ENCODE measurements at regions not wholly inside any gene's neighbourhood (a gene's known extent, or its start where the extent isn't known, plus 50 kb on each side); places are given as distances from the start of the nearest gene placed in this dataset.

DNA sequence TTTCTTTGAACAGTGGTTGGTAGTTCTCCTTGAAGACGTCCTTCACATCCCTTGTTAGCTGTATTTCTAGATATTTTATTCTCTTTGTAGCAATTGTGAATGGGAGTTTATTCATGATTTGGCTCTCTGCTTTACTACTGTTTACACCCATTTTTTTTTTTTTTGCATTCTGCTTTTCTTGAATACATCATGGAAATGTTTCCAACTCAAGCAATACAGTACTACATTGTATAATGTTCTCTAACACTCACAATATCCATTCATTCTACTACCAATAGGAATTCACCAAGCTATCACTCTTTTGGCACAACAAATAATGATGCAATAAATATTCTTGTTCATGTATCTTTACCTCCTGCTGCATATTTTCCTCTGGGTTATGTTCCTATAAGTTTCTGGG is 801.7 kb downstream of the NTRK3 start:
- DNase-seq, result no peak

DNA sequence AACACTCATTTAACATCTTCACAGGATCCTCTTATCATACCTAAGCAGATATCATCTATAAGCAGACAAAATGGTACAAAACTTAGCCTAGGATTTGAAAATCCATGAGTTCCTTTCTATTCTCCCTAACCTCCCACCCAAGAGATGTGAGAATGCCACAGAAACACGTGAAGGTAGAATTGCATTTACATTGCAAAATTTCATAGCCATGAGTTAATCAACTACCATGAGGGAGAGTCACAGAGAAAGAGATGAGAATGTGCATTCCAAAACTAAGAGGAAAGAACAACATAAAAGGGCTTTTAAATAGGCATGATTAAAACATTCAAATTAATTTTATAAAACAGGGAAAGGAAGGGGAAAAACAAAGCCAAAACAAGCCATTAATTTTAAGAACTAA is 806.2 kb downstream of the NTRK3 start:
- DNase-seq, result no peak

DNA sequence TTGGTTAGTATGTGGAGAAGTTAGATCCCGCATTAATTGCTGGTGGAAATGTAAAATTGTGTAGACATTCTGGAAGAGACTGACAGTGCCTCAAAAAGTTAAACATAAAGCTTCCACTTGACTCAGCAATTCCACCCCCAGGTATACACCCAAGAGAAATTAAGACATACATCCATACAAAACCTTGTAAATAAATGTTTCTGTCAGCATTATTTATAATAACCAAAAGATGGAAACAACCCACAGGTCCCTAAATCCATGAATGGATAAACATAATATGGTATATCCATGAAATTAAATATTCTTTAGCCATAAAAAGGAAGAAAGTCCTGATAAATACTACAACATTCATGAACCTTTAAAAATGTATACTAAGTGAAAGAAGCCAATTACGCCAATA is 817.4 kb downstream of the NTRK3 start:
- DNase-seq, result no peak

- DNase-seq, result no peak
Measured at GRCh38 chr15:87433871-87434270, 822.7 kb downstream of the NTRK3 start.

- DNase-seq, result no peak
Measured at GRCh38 chr15:87429754-87430153, 826.8 kb downstream of the NTRK3 start.

GRCh38 chr15:87420017-87420416 is 836.5 kb downstream of the NTRK3 start:
- no peak for DNase-seq

GRCh38 chr15:87419344-87419743 is 837.2 kb downstream of the NTRK3 start:
- DNase-seq, result peak; percentile 8

DNA sequence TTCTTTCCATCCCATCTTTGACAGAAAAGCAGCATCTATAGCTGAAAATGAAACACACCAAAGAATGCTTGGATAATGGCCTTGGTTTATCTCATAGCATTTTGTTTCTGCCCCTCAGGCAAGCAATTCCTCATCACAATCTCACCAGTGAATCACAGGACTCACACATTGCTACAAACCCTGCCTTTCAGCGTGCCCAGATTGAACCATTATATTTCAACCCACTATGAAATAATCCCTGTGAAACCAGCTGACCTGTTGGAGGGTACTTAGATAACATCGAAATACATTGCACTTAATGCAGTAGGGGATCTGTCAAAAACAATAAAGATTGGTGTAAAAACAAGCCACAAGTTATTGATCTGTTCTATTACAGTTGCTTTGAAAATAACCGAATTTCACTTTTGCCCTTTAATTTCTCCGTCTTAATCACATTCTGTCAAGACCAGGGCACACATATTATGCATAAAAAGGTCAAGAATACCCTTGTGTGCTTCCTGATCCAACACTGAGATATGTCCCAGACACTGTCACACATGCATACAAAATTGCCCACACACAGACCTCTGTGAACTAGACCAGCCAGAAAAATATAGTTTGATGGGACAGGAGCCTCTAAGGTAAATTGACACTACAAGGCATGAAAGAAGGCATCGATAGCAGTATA is 839.8 kb downstream of the NTRK3 start:
- no peak for DNase-seq

GRCh38 chr15:87408902-87409301 is 847.6 kb downstream of the NTRK3 start:
- DNase-seq, result no peak

GRCh38 chr15:87403973-87404372 is 852.6 kb downstream of the NTRK3 start:
- DNase-seq, result no peak

DNA sequence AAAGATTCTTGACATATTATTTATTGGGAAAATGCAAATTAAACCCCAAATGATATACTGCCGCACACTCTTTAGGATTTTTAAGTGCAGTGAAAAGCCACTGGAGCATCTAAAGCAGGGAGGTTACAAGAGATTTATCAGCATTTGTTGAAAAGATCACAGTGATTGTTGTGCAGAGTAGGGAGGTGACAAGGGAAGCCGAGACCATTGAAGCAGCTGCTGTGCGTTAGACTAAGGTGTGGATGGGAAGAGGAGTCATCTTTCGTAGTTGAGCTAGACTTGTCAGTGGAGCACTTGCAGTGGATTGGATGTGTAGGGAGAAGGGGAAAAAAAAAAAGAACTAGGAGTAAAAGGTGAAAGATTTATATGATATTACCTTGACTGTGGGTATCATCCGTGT is 854.6 kb downstream of the NTRK3 start:
- DNase-seq, result no peak

DNA sequence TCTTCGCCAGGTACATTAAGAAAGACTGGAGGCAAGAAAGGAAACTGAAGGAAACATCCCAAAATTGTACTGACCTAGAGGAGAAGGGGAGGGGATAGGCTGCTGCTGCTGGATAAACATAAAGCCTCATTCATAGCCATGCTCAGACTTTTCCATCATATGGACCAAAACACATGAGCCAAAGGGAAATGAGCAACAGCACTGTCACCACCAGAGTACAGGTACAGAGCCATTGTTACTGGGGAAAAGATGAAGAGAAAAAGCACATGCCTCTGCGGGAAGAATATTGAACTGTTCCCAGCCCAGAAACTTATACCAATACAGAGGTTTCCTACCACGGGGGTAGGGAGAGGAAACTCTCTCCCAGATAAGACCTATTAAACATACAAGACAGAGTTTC is 861.9 kb downstream of the NTRK3 start:
- no peak for DNase-seq

DNA sequence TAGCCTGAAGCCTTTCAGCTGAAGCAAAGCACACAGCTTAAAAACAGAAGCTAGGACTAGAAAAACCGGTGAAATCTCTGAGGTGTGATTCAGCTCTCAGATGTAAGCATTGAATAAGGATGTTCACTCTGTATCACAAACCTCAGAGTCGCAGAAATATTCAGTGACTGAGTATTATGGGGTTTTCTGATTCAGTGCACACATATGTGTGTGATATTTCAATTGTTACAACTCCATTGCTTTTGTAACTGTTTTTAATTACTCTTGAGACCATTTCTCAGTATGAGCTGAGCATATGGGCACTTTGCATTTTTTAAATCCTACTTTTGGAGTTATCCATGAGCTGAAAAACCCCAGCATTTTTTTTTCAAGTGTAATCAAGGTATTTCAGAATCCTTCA is 868.8 kb downstream of the NTRK3 start:
- DNase-seq, result no peak

DNA sequence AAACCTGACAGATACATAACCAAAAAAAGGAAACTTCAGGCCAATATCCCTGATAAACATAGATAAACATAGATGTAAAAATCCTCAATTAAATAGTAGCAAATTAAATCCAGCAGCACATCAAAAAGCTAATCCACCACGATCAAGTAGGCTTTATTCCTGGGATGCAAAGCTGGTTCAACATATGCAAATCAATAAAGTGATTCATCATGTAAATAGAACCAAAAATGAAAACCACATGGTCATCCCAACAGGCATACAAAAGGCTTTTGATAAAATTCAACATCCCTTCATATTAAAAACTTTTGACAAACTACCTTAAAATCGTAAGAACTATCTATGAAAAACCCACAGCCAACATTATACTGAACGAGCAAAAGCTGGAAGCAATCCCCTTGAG is 882.2 kb downstream of the NTRK3 start:
- no peak for DNase-seq

DNA sequence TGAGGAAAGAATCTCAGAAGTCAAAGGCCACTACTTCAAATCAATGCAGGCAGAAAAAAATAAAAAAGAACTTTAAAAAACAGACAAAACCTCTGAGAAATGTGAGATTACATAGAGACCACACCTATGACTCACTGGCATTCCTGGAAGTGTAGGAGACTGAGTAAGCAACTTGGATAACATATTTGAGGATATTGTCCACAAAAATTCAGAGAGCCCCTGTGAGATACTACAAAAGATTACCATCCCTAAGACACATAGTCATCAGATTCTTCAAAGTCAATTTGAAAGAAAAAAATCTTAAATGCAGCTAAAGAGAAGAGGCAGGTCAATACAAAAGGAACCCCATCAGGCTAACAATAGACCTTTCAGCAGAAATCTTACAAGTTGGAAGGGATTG is 887.3 kb downstream of the NTRK3 start:
- DNase-seq, result no peak

GRCh38 chr15:87368511-87368910 is 888.0 kb downstream of the NTRK3 start:
- no peak for DNase-seq

DNA sequence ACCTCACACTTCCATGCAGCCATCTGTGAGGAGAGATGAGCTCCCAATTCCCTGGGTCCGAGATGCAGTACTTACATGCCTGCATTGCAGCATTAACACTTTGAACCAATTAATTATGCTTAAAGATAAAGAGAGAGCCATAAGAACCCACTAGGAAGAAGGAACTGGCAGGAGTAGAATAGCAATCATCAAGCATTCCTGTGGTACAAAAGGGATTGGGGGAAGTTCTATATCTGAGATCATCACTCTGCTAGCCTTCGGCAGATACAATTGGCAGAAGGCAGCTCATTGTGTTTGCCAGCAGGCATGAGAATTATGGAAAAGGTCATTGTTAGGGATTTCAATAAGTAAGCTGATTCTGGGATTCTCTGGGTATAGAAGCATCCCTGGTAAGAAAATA is 891.4 kb downstream of the NTRK3 start:
- DNase-seq, result no peak

DNA sequence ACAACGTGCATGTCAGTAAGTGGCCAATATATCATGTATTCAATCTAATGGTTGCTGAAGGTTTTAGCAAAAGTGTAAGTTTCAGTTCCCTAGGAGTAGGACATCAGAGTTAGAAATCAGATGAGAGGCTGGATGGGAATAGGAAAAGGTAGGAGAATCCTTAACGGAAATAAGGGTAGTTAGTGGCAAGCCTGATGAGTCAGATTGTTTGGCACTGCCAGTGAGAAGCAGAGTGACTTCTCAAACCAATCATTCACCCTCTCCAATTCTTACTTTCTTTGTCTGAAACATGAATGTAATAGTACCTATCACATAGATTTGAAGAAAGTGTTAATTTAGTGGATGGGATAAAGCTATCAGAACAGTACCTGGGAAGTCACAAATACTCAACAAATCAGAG is 894.0 kb downstream of the NTRK3 start:
- no peak for DNase-seq

GRCh38 chr15:87357637-87358313 is 898.8 kb downstream of the NTRK3 start:
- DNase-seq, result no peak

DNA sequence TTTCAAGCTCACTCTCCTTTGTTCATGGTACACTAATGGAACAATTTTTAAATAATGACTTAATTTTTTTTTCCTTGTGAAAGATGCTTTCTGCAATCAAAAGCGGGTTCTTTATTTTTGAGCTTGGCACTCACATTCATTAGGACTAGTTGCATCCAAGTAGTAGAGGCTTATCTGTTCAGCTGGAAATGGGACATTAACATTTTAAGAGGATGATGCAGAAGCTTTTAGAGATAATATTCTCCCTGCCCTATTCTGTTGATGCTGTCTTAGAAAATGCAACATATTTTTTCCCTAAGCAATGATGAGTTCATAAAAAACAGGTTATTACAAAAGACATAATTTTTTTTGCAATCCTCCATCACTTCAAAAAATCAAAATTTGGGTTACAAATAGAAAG is 900.6 kb downstream of the NTRK3 start:
- DNase-seq, result no peak

DNA sequence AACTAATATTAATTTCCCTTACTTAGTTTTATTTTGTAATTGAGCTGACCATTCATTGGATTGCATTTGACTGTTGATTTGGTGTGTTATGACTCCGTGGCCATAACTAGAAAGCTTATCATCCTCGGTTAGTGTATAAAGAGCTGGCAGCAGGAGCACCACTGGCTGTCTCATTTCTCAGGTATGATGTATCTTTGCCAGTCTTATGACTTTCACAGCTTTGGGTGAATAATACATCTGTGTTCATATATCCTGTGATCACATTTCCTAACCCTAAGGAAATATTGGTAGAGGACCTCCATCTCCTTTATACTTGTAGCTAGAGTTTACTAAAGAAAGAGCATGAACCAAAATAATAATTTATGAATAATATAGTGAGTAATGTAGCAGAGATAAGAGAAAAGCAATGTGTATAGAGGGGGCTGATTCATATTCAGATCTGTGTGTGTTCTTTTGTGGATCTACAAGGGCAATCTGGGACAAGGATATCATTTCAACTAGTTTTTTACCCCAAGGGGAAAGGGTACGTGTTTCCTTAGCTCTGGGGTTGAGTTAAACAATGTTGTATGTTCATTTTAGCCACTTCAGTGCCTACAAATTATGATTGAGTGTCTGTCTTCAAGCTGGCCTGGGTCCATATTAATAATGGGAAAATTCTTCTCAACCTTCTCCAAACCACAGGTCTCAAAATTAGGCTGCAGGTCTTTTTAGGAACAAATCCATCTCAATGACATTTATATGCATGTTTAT is 901.7 kb downstream of the NTRK3 start:
- DNase-seq, result no peak

DNA sequence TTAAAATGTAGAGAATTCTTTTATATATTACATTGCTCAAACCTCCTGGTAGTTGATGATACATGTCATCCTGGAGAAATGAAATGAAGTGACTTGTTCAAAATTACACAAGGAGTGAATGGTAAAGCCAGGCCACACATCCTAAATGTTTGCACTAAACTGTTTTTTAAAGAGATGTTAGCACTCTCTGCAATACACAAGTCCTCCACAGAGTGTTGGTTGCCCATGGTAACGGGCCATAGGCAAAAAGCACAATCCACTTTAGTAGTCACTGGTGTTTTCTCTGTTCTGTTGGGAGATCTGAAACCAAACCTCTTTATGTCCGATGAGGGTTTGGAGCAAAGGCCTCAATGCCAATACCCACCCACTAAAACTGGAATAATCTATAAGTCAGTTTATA is 907.4 kb downstream of the NTRK3 start:
- no peak for DNase-seq

DNA sequence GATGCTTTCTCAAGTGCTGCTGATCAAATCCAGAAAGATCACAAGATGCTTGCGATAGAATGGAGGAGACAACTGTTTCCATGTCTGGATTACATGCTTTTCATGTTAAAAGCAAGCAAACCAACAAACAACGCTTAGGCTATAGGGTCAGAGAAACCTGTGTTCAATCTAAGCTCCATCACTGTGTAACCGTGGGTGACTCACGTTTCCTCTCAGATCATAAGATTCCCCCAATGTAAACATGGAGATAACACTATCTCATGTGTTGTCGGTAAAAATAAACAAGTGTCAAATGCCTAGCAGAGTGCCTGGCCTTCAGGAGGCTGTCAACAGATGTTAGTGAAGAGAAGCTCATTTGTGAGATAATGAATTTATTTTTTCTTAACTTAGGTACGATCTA is 907.8 kb downstream of the NTRK3 start:
- no peak for DNase-seq

DNA sequence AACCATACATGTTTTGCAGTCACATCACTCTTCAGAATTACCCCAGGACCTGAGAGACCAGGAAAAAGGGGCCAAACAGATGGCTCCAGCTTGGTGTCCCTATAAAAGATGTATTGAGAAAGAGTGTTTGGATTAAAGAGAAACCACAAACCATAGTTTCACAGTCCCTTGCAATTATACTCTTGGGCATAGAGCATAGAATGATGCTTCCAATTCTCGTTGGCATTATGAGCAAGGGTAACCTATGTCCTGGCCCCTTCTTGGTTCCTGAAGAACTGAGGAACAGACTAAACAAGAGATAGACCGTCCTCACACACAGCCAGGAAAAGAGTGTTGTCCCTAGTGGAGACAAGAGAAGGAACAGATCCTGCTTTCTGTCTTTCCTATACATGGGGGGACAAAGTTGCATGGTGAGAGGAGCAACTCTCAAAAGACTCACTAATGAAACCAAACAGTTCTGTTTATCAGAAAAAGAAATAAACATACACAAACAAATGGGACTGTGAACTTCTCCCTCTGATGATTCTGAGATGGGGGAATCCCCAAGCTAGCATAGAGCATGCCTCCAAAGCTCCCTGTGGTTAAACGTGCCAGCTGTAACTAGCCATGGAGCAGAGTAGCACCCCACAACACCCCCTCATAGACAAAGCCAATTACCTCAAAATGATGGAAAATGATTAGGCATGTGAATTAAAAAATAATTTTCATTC is 908.6 kb downstream of the NTRK3 start:
- no peak for DNase-seq

All from T1000 (cell line).